ENCODE measurements at regions not wholly inside any gene's neighbourhood (a gene's known extent, or its start where the extent isn't known, plus 50 kb on each side); places are given as distances from the start of the nearest gene placed in this dataset.

- TF ChIP-seq POLR2AphosphoS5 (IDR thresholded peaks at IDR 0.05; ENCODE audit: borderline replicate concordance, low read depth, low read length) (no peak), EZH2 (IDR thresholded peaks at IDR 0.05) (no peak)
These were observed 123.7 kb upstream of the FAM3C start for GRCh38 chr7:121519548-121520521.

Data from SK-N-MC (cell line).